ENCODE measurements at regions not wholly inside any gene's neighbourhood (a gene's known extent, or its start where the extent isn't known, plus 50 kb on each side); places are given as distances from the start of the nearest gene placed in this dataset.

DNA sequence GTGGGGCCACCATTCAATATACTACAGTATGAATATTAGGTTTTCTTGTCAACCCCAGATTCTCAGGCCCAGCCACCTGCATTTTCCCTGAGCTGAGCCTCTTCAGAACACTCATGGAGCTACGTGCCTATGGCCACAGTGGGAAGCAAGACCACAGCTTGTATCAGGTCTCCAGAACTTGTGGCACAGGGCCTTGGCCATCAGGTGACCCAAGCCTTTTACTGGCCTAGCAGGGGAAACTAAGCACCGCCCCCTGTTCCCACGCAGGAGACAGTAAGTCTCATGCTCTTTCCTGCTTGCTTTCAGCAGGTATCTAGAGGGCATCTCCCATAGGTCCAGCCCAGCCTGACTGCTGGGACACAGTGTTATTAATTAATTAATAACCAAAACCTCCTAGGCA, 138.4 kb upstream of the MAMLD1 start:
- H3K9me3 ChIP-seq (ENCODE audit: low read depth) = no peaks in the 10 kb centered on the region
- in situ Hi-C loops (cut with MboI) = no loop called here
- H3K9me2 ChIP-seq (ENCODE audit: insufficient read depth) = no peaks in the 10 kb centered on the region
- no peak overlapping the region for H3K9ac ChIP-seq
- no peak overlapping the region for H2AFZ ChIP-seq
- no peaks in the 10 kb centered on the region for H3K79me2 ChIP-seq (ENCODE audit: insufficient read depth)
- no peaks in the 10 kb centered on the region for H3K4me1 ChIP-seq (ENCODE audit: insufficient read depth)
- H3K36me3 ChIP-seq (ENCODE audit: low read depth) = no peaks in the 10 kb centered on the region
- TF ChIP-seq EZH2 (IDR thresholded peaks at IDR 0.05; ENCODE audit: insufficient read depth, poor library complexity, severe bottlenecking) (no peak), EZH2phosphoT487 (IDR thresholded peaks at IDR 0.05; ENCODE audit: insufficient read depth, low read depth) (no peak)
- H3K27me3 ChIP-seq (replicated peaks; ENCODE audit: insufficient read depth) = no peaks in the 10 kb centered on the region
- no peak overlapping the region for H3K27ac ChIP-seq
- H3K4me3 ChIP-seq = no peak overlapping the region
- WGBS, 2 experiments (ENCODE audit: low coverage in 1 of 2, low lambda C conversion rate in 2 of 2, missing lambda C conversion rate in 2 of 2) = 80 to 100% methylated on average over 3 of the region's 3 CpGs
- H3F3A ChIP-seq (ENCODE audit: insufficient read depth) = no peaks in the 10 kb centered on the region
- no peak for DNase-seq
- no peaks in the 10 kb centered on the region for H4K20me1 ChIP-seq (ENCODE audit: insufficient read depth)
- H3K4me2 ChIP-seq (ENCODE audit: unreplicated experiment) = no peak overlapping the region

DNA sequence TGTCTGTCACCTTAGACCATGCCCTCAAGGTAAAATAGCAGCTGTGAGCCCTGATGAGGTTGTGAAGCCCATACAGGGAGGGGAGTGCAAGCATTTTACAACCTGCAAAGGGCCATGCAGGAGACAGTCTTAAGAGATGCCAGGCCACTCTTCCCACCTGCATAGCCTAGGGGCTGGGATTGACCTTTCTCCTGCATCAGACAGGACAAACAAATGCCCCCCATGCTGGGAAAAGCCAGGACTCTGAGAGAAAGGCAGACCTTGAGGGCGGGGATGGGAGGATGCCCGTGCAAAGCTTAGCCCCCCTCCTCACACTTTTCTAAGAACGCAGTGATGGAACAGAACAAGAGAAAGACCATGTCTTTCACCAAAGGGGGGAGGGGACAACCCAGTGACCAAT, 137.9 kb upstream of the MAMLD1 start:
- no peak for DNase-seq
- in situ Hi-C loops (cut with MboI) = no loop called here
- H3K9me3 ChIP-seq (ENCODE audit: low read depth) = no peaks in the 10 kb centered on the region
- H4K20me1 ChIP-seq (ENCODE audit: insufficient read depth) = no peaks in the 10 kb centered on the region
- no peaks in the 10 kb centered on the region for H3K4me1 ChIP-seq (ENCODE audit: insufficient read depth)
- no peak overlapping the region for H3K4me2 ChIP-seq (ENCODE audit: unreplicated experiment)
- H2AFZ ChIP-seq = no peak overlapping the region
- H3K27me3 ChIP-seq (replicated peaks; ENCODE audit: insufficient read depth) = no peaks in the 10 kb centered on the region
- H3K27ac ChIP-seq = no peak overlapping the region
- no peaks in the 10 kb centered on the region for H3K9me2 ChIP-seq (ENCODE audit: insufficient read depth)
- H3F3A ChIP-seq (ENCODE audit: insufficient read depth) = no peaks in the 10 kb centered on the region
- H3K9ac ChIP-seq = no peak overlapping the region
- no peaks in the 10 kb centered on the region for H3K79me2 ChIP-seq (ENCODE audit: insufficient read depth)
- TF ChIP-seq EZH2phosphoT487 (IDR thresholded peaks at IDR 0.05; ENCODE audit: insufficient read depth, low read depth) (no peak), EZH2 (IDR thresholded peaks at IDR 0.05; ENCODE audit: insufficient read depth, poor library complexity, severe bottlenecking) (no peak)
- 71 to 96% methylated on average over 3 of the region's 3 CpGs for WGBS, 2 experiments (ENCODE audit: low coverage in 1 of 2, low lambda C conversion rate in 2 of 2, missing lambda C conversion rate in 2 of 2)
- H3K4me3 ChIP-seq = no peak overlapping the region
- no peaks in the 10 kb centered on the region for H3K36me3 ChIP-seq (ENCODE audit: low read depth)

- 70 to 88% methylated on average over 8 to 11 of the region's 11 CpGs for WGBS, 2 experiments (ENCODE audit: low coverage in 1 of 2, low lambda C conversion rate in 2 of 2, missing lambda C conversion rate in 2 of 2)
- Histone ChIP-seq H3K27me3 (replicated peaks; ENCODE audit: insufficient read depth) (no peaks in the 10 kb centered on the region), H3K4me2 (ENCODE audit: unreplicated experiment) (no peak overlapping the region), H3K36me3 (ENCODE audit: low read depth) (no peaks in the 10 kb centered on the region), H3K9me2 (ENCODE audit: insufficient read depth) (no peaks in the 10 kb centered on the region), H3K79me2 (ENCODE audit: insufficient read depth) (no peaks in the 10 kb centered on the region), H3K4me1 (ENCODE audit: insufficient read depth) (no peaks in the 10 kb centered on the region), H3K9me3 (ENCODE audit: low read depth) (no peaks in the 10 kb centered on the region), H4K20me1 (ENCODE audit: insufficient read depth) (no peaks in the 10 kb centered on the region), H2AFZ (no peak overlapping the region), H3K27ac (no peak overlapping the region), H3F3A (ENCODE audit: insufficient read depth) (no peaks in the 10 kb centered on the region), H3K9ac (no peak overlapping the region), H3K4me3 (no peak overlapping the region)
- in situ Hi-C loops (cut with MboI) = no loop called here
- TF ChIP-seq EZH2 (IDR thresholded peaks at IDR 0.05; ENCODE audit: insufficient read depth, poor library complexity, severe bottlenecking) (no peak), EZH2phosphoT487 (IDR thresholded peaks at IDR 0.05; ENCODE audit: insufficient read depth, low read depth) (no peak)
- no peak for DNase-seq
Measured at GRCh38 chrX:150225756-150226155, 137.4 kb upstream of the MAMLD1 start.

GRCh38 chrX:150226223-150226965, 136.7 kb upstream of the MAMLD1 start:
- Histone ChIP-seq H4K20me1 (ENCODE audit: insufficient read depth) (no peaks in the 10 kb centered on the region), H2AFZ (no peak overlapping the region), H3K4me3 (no peak overlapping the region), H3K4me2 (ENCODE audit: unreplicated experiment) (no peak overlapping the region), H3K27ac (no peak overlapping the region), H3K36me3 (ENCODE audit: low read depth) (no peaks in the 10 kb centered on the region), H3K4me1 (ENCODE audit: insufficient read depth) (no peaks in the 10 kb centered on the region), H3K9me3 (ENCODE audit: low read depth) (no peaks in the 10 kb centered on the region), H3K27me3 (replicated peaks; ENCODE audit: insufficient read depth) (no peaks in the 10 kb centered on the region), H3F3A (ENCODE audit: insufficient read depth) (no peaks in the 10 kb centered on the region), H3K79me2 (ENCODE audit: insufficient read depth) (no peaks in the 10 kb centered on the region), H3K9ac (no peak overlapping the region), H3K9me2 (ENCODE audit: insufficient read depth) (no peaks in the 10 kb centered on the region)
- in situ Hi-C loops (cut with MboI) = no loop called here
- no peak for DNase-seq
- 80 to 89% methylated on average over 7 to 9 of the region's 9 CpGs for WGBS, 2 experiments (ENCODE audit: low coverage in 1 of 2, low lambda C conversion rate in 2 of 2, missing lambda C conversion rate in 2 of 2)
- no peak for TF ChIP-seq EZH2 (IDR thresholded peaks at IDR 0.05; ENCODE audit: insufficient read depth, poor library complexity, severe bottlenecking)
- TF ChIP-seq EZH2phosphoT487 (IDR thresholded peaks at IDR 0.05; ENCODE audit: insufficient read depth, low read depth) = no peak
